ENCODE measurements at regions not wholly inside any gene's neighbourhood (a gene's known extent, or its start where the extent isn't known, plus 50 kb on each side); places are given as distances from the start of the nearest gene placed in this dataset.

GRCh38 chr5:153018121-153018520 lies 472.3 kb upstream of the GRIA1 start:
- no peak overlapping the region for H2AFZ ChIP-seq (ENCODE audit: insufficient read depth, low read depth, low read length, poor library complexity, severe bottlenecking)
- Mint-ChIP-seq H3K4me1 (no peaks in the 10 kb centered on the region), H3K4me3 (no peak overlapping the region), H3K27ac (no peak overlapping the region), H3K27me3 (ENCODE audit: low read depth in 3 of 3) (peaks cover 0 to 2% (median 0%) of the 10 kb centered on the region in 3 donors), H3K9me3 (peaks cover under 1 to 18% (median 6%) of the 10 kb centered on the region in 7 donors), H3K36me3 (no peaks in the 10 kb centered on the region)
- H3K79me2 ChIP-seq (ENCODE audit: insufficient read depth, low read length) = no peaks in the 10 kb centered on the region
- H4K20me1 ChIP-seq (ENCODE audit: insufficient read depth, low read length) = no peaks in the 10 kb centered on the region
- no peak for TF ChIP-seq CTCF (IDR thresholded peaks at IDR 0.05)
- no peak overlapping the region for H3K4me2 ChIP-seq (replicated peaks; ENCODE audit: extremely low read depth, low read length, poor library complexity, severe bottlenecking)
- intact Hi-C loops (cut with micrococcal nuclease) = no loop called here
- H3K27ac ChIP-seq (ENCODE audit: low read depth in 1 of 2, low read length in 2 of 2) = no peak overlapping the region
- no peak overlapping the region for H3K9ac ChIP-seq (ENCODE audit: insufficient read depth, low read length, poor library complexity, severe bottlenecking)
- DNase-seq = no peak
- peaks cover 14 to 20% of the 10 kb centered on the region in 2 donors for H3K9me3 ChIP-seq (replicated peaks in 1 of 2; ENCODE audit: control insufficient read depth in 1 of 2, insufficient read depth in 1 of 2, low read length in 2 of 2)
- no peaks in the 10 kb centered on the region for H3K27me3 ChIP-seq (ENCODE audit: control insufficient read depth in 2 of 2, insufficient read depth in 2 of 2, low read length in 2 of 2)
- H3K4me1 ChIP-seq (ENCODE audit: control insufficient read depth in 1 of 2, insufficient read depth in 2 of 2, low read length in 2 of 2) = no peaks in the 10 kb centered on the region
- no peak overlapping the region for H3K4me3 ChIP-seq (replicated peaks in 1 of 3; ENCODE audit: low read depth in 2 of 3, low read length in 3 of 3)
- no CpG with 5 or more reads among the region's 4 CpGs for WGBS (ENCODE audit: insufficient coverage)
- H3K36me3 ChIP-seq (replicated peaks in 1 of 2; ENCODE audit: control insufficient read depth in 1 of 2, insufficient read depth in 2 of 2, low read length in 2 of 2) = no peaks in the 10 kb centered on the region

DNA sequence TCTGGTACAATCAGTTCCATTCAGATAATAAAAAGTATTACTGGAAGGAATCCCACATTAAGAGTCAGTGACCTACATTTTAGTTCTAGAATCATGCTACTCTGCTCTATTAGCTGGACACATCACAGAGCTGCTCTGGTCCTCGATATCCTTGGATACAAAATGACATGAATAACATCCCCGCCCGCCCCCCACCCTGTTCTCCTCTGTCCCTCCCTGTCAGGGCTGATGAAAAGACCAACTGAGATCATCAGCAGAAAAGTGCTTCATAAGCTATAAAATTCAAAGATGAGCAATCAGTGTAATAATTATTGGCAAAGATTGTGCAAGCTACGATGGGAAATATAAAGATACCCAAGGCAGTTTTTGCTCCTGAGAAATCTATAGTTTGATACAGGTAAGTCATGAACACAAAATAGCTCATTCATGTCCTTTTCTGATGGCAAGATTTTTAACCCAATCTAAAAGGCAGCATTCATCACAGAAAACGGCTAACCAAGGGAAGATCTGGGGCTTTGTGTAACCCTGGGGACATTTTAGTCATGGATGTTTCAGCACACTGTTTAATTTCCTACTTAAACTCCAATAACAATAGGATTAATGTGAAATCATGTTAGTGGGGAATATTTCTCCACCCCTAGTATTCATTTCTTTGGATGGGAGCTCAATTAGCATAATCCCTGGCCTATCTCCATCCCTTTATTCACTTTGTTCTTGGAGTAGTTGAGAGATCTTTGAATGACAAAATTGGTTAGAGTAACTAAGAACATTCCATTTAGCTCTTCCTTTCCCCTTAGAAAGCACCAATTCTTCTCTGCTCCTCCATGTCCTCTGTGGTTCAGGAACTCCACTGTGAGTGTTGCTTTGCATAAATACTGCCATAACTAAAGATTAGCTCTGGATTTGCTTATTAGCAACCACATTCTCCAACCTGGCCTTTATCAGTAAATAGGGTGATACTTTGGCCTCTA lies 459.4 kb upstream of the GRIA1 start:
- Histone ChIP-seq H3K36me3 (replicated peaks in 1 of 2; ENCODE audit: control insufficient read depth in 1 of 2, insufficient read depth in 2 of 2, low read length in 2 of 2) (no peaks in the 10 kb centered on the region), H3K4me1 (ENCODE audit: control insufficient read depth in 1 of 2, insufficient read depth in 2 of 2, low read length in 2 of 2) (no peaks in the 10 kb centered on the region), H3K27ac (ENCODE audit: low read depth in 1 of 2, low read length in 2 of 2) (no peak overlapping the region), H3K9me3 (replicated peaks in 1 of 2; ENCODE audit: control insufficient read depth in 1 of 2, insufficient read depth in 1 of 2, low read length in 2 of 2) (no peaks in the 10 kb centered on the region), H3K4me3 (replicated peaks in 1 of 3; ENCODE audit: low read depth in 2 of 3, low read length in 3 of 3) (no peak overlapping the region), H3K27me3 (ENCODE audit: control insufficient read depth in 2 of 2, insufficient read depth in 2 of 2, low read length in 2 of 2) (no peaks in the 10 kb centered on the region), H3K79me2 (ENCODE audit: insufficient read depth, low read length) (no peaks in the 10 kb centered on the region), H3K4me2 (replicated peaks; ENCODE audit: extremely low read depth, low read length, poor library complexity, severe bottlenecking) (no peak overlapping the region), H2AFZ (ENCODE audit: insufficient read depth, low read depth, low read length, poor library complexity, severe bottlenecking) (no peak overlapping the region), H3K9ac (ENCODE audit: insufficient read depth, low read length, poor library complexity, severe bottlenecking) (no peak overlapping the region), H4K20me1 (ENCODE audit: insufficient read depth, low read length) (no peaks in the 10 kb centered on the region)
- Mint-ChIP-seq H3K27me3 (ENCODE audit: low read depth in 3 of 3) (peaks cover 0 to 2% (median 0%) of the 10 kb centered on the region in 3 donors), H3K36me3 (no peaks in the 10 kb centered on the region), H3K4me3 (no peak overlapping the region), H3K4me1 (no peaks in the 10 kb centered on the region), H3K9me3 (peaks cover 1 to 11% (median 2%) of the 10 kb centered on the region in 7 donors), H3K27ac (no peak overlapping the region)
- no peak for DNase-seq
- WGBS (ENCODE audit: insufficient coverage) = 83% methylated on average over 1 of the region's 5 CpGs
- intact Hi-C loops (cut with micrococcal nuclease) = no loop called here
- TF ChIP-seq CTCF (IDR thresholded peaks at IDR 0.05) = no peak
